Retinal pigment epithelial cell (primary cell): ENCODE measurements at regions not wholly inside any gene's neighbourhood (a gene's known extent, or its start where the extent isn't known, plus 50 kb on each side); places are given as distances from the start of the nearest gene placed in this dataset.
A peak's percentile ranks its signal among the peaks of the same experiment; 100 is the strongest.

Source experiments
- DNase-seq: peaks from one replicate; pipeline ENCODE4 v3.0.0-alpha.2; 2010; ENCODE audit warnings: low read depth
- H3K4me3 ChIP-seq: 2 replicates; pipeline ENCODE4 v1.5.1; 2011; ENCODE audit warnings: mild to moderate bottlenecking, low read length, control low read depth, moderate library complexity
- CTCF ChIP-seq: conservative IDR thresholded peaks from 2 replicates; pipeline ENCODE4 v1.5.1; 2011; ENCODE audit warnings: low read depth, low read length, control low read depth, inconsistent platforms

GRCh38 chr7:68321776-68322496 lies 1276.3 kb upstream of the AUTS2 start:
- TF ChIP-seq CTCF = no peak
- H3K4me3 ChIP-seq = peak overlapping the region; percentile 6
- DNase-seq = peak; percentile 48

- TF ChIP-seq CTCF = no peak
- no peak overlapping the region for H3K4me3 ChIP-seq
- DNase-seq = no peak
Measured at GRCh38 chr7:68324621-68325020, 1273.7 kb upstream of the AUTS2 start.

- TF ChIP-seq CTCF = no peak
- DNase-seq = no peak
- no peak overlapping the region for H3K4me3 ChIP-seq
Measured at GRCh38 chr7:68334216-68334615, 1264.1 kb upstream of the AUTS2 start.

GRCh38 chr7:68334636-68335272 lies 1263.5 kb upstream of the AUTS2 start:
- H3K4me3 ChIP-seq = no peak overlapping the region
- TF ChIP-seq CTCF = no peak
- no peak for DNase-seq

DNA sequence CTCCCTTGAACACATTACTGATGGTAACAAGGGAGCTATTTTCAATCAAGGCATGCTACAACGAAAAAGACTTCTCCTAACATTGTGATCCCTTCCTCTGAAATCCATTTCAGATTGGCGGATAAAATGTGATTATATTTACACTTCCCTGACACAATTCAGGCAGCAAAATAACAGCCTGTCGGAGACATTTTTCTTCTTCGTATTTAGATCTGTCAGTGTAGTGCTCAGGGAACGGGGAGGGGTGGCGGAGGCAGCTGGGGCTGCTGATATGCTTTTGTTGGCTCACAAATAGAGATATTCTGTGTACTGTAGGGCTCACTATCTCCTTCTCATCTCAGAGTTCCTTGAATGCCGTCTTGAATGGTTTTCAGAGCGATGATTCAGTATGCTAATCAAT lies 1261.7 kb upstream of the AUTS2 start:
- no peak overlapping the region for H3K4me3 ChIP-seq
- TF ChIP-seq CTCF = no peak
- no peak for DNase-seq

DNA sequence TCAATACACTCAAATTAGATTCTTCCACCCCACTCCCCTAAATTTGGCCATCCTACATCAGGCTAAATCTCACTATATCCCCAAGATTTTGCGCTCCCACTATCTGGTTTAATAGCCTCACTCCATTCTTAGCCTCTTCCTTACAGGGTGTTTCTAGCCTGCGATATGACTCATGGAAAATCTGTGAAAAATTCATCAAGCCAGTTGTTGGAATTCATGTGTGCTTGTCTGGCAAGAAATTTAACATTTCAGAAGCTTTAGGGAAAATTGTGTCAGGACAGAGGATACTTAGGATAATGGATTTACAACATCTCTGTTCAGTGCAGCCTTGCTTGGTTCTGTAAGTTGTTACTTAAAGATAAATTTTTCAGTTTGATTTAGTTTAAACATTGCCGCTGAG lies 1249.9 kb upstream of the AUTS2 start:
- no peak for TF ChIP-seq CTCF
- no peak overlapping the region for H3K4me3 ChIP-seq
- no peak for DNase-seq
